ENCODE measurements at regions not wholly inside any gene's neighbourhood (a gene's known extent, or its start where the extent isn't known, plus 50 kb on each side); places are given as distances from the start of the nearest gene placed in this dataset.

DNA sequence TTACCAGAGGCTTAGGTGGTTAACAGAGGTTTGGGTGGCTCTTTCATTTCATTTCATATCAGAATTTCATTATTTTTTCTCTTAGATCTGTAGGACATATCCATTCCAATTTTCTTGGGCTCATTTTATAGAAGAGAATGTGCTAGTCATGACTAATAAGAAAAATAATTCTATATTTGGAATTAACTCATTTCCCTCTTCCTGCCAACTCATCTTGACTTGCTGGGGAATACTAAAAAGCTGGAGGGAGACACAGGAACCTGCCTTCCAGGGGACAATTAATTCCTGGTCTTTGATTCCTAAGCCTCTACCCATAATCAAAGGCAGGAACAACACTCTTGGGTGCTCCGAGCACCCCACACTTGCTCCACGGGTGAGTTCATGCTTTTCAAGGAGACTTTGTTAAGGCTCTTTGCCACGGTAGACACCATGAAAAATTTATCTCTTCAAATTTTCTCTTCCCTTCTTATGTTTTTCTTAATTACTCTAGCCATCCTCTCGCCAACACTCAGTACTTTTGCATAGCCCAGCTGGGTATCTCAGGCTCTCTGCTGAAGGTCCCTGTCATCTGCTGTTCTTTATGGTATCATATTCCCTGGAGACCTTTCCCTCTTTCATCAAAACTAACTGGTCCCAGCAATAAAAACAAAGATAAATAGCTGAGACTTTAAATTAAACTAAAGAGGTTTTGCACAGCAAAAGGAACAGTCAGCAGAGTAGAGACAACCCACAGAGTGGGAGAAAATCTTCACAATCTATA lies 273.9 kb downstream of the NPR3 start:
- WGBS (ENCODE audit: missing lambda C conversion rate) = 75% methylated on average over 4 of the region's 4 CpGs
- Histone ChIP-seq H3K27ac (no peak overlapping the region), H3K4me2 (no peak overlapping the region), H3K9me3 (0 out of 3 replicates have a peak, but pooled peaks cover 3% of the 10 kb centered on the region), H3K4me1 (no peaks in the 10 kb centered on the region), H3K4me3 (no peak overlapping the region)
- ChIA-PET CTCF (no interaction called here), POLR2A (no interaction called here)
- no peak for ATAC-seq
- no peak for FAIRE-seq
- DNase-seq (ENCODE audit: low read depth in 1 of 2, low spot score in 1 of 2) = no peak
- TF ChIP-seq, protein P1, sequence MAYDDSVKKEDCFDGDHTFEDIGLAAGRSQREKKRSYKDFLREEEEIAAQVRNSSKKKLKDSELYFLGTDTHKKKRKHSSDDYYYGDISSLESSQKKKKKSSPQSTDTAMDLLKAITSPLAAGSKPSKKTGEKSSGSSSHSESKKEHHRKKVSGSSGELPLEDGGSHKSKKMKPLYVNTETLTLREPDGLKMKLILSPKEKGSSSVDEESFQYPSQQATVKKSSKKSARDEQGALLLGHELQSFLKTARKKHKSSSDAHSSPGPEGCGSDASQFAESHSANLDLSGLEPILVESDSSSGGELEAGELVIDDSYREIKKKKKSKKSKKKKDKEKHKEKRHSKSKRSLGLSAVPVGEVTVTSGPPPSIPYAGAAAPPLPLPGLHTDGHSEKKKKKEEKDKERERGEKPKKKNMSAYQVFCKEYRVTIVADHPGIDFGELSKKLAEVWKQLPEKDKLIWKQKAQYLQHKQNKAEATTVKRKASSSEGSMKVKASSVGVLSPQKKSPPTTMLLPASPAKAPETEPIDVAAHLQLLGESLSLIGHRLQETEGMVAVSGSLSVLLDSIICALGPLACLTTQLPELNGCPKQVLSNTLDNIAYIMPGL (CRISPR knock-in tag; IDR thresholded peaks at IDR 0.05; ENCODE audit: borderline replicate concordance) = no peak
- no peak for TF ChIP-seq FOSB (CRISPR knock-in tag; IDR thresholded peaks at IDR 0.05)
- no peak for TF ChIP-seq FOXS1 (CRISPR knock-in tag; IDR thresholded peaks at IDR 0.05)
- TF ChIP-seq, protein P2, sequence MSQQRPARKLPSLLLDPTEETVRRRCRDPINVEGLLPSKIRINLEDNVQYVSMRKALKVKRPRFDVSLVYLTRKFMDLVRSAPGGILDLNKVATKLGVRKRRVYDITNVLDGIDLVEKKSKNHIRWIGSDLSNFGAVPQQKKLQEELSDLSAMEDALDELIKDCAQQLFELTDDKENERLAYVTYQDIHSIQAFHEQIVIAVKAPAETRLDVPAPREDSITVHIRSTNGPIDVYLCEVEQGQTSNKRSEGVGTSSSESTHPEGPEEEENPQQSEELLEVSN (IDR thresholded peaks at IDR 0.05; ENCODE audit: borderline replicate concordance, low read depth) = no peak
- no peak for TF ChIP-seq PHF8 (IDR thresholded peaks at IDR 0.05; ENCODE audit: borderline replicate concordance, low read depth)

DNA sequence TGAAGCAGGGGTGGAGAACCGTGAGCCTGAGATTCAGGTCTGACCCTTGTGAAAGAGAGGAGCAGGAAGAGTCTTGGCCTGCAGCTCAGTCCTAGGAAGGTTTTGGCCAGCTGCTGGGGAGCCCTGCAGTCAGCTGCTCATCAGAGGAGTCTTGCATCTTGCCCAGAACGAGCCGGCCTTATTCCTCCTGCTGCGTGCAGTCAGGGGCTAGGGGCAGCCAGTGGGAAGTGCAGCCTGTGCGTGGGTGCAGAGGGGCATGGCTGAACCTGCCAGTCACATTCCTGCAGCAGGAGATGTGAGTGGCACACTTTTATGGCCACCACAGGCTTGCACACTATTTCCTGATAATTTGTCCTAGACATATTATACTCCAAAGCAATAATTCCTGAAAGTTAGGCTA lies 278.7 kb downstream of the NPR3 start:
- WGBS (ENCODE audit: missing lambda C conversion rate) = 64% methylated on average over 5 of the region's 5 CpGs
- ATAC-seq = no peak

More for the DNA sequence above, 278.7 kb downstream of the NPR3 start:
- no peak for FAIRE-seq
- no peak for TF ChIP-seq TFCP2L1 (CRISPR knock-in tag; IDR thresholded peaks at IDR 0.05)
- TF ChIP-seq, protein P1 (CRISPR knock-in tag; IDR thresholded peaks at IDR 0.05; ENCODE audit: borderline replicate concordance) = no peak
- TF ChIP-seq RAD21 (conservative IDR thresholded peaks at IDR 0.05 in 1 of 2, IDR thresholded peaks at IDR 0.05 in 1 of 2) = no peak
- no peak for TF ChIP-seq ESRRA (IDR thresholded peaks at IDR 0.05; ENCODE audit: borderline replicate concordance, low read length)
- no peak for TF ChIP-seq CHD4 (IDR thresholded peaks at IDR 0.05; ENCODE audit: borderline replicate concordance)
- TF ChIP-seq, protein P3, sequence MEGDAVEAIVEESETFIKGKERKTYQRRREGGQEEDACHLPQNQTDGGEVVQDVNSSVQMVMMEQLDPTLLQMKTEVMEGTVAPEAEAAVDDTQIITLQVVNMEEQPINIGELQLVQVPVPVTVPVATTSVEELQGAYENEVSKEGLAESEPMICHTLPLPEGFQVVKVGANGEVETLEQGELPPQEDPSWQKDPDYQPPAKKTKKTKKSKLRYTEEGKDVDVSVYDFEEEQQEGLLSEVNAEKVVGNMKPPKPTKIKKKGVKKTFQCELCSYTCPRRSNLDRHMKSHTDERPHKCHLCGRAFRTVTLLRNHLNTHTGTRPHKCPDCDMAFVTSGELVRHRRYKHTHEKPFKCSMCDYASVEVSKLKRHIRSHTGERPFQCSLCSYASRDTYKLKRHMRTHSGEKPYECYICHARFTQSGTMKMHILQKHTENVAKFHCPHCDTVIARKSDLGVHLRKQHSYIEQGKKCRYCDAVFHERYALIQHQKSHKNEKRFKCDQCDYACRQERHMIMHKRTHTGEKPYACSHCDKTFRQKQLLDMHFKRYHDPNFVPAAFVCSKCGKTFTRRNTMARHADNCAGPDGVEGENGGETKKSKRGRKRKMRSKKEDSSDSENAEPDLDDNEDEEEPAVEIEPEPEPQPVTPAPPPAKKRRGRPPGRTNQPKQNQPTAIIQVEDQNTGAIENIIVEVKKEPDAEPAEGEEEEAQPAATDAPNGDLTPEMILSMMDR (IDR thresholded peaks at IDR 0.05) = no peak
- TF ChIP-seq, protein P4, sequence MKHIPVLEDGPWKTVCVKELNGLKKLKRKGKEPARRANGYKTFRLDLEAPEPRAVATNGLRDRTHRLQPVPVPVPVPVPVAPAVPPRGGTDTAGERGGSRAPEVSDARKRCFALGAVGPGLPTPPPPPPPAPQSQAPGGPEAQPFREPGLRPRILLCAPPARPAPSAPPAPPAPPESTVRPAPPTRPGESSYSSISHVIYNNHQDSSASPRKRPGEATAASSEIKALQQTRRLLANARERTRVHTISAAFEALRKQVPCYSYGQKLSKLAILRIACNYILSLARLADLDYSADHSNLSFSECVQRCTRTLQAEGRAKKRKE (CRISPR knock-in tag; IDR thresholded peaks at IDR 0.05; ENCODE audit: low read depth) = no peak
- TF ChIP-seq, protein P5, sequence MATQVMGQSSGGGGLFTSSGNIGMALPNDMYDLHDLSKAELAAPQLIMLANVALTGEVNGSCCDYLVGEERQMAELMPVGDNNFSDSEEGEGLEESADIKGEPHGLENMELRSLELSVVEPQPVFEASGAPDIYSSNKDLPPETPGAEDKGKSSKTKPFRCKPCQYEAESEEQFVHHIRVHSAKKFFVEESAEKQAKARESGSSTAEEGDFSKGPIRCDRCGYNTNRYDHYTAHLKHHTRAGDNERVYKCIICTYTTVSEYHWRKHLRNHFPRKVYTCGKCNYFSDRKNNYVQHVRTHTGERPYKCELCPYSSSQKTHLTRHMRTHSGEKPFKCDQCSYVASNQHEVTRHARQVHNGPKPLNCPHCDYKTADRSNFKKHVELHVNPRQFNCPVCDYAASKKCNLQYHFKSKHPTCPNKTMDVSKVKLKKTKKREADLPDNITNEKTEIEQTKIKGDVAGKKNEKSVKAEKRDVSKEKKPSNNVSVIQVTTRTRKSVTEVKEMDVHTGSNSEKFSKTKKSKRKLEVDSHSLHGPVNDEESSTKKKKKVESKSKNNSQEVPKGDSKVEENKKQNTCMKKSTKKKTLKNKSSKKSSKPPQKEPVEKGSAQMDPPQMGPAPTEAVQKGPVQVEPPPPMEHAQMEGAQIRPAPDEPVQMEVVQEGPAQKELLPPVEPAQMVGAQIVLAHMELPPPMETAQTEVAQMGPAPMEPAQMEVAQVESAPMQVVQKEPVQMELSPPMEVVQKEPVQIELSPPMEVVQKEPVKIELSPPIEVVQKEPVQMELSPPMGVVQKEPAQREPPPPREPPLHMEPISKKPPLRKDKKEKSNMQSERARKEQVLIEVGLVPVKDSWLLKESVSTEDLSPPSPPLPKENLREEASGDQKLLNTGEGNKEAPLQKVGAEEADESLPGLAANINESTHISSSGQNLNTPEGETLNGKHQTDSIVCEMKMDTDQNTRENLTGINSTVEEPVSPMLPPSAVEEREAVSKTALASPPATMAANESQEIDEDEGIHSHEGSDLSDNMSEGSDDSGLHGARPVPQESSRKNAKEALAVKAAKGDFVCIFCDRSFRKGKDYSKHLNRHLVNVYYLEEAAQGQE (IDR thresholded peaks at IDR 0.05) = no peak
- no peak for TF ChIP-seq CHD2 (IDR thresholded peaks at IDR 0.05; ENCODE audit: low read length, partially characterized antibody)
- TF ChIP-seq JUN (IDR thresholded peaks at IDR 0.05) = no peak
- TF ChIP-seq MYC (IDR thresholded peaks at IDR 0.05; ENCODE audit: borderline replicate concordance, low read length) = no peak
- TF ChIP-seq POLR2A (IDR thresholded peaks at IDR 0.05; ENCODE audit: low read length) = no peak
- no peak for TF ChIP-seq PHF8 (IDR thresholded peaks at IDR 0.05; ENCODE audit: borderline replicate concordance, low read depth)
- no peak for TF ChIP-seq RARB (CRISPR knock-in tag; IDR thresholded peaks at IDR 0.05)
- TF ChIP-seq EHF (CRISPR knock-in tag; IDR thresholded peaks at IDR 0.05) = no peak
- ChIA-PET CTCF (interaction anchor here (1.1 kb wide), 1 partner anchor 9 kb away, joined by 4 read pairs; no protein-coding TSS in a partner anchor), POLR2A (no interaction called here)
- Histone ChIP-seq H3K4me1 (no peaks in the 10 kb centered on the region), H3K4me3 (no peak overlapping the region), H3K4me2 (no peak overlapping the region), H3K27ac (no peak overlapping the region), H3K9me3 (no peaks in the 10 kb centered on the region)
- DNase-seq (ENCODE audit: low read depth in 1 of 2, low spot score in 1 of 2) = no peak

Measured in A549 (cell line).